SK-N-MC (cell line): ENCODE measurements at regions not wholly inside any gene's neighbourhood (a gene's known extent, or its start where the extent isn't known, plus 50 kb on each side); places are given as distances from the start of the nearest gene placed in this dataset.
"Not testable (repeated sequence)": the region's sequence is repeated elsewhere in the genome, so short reads cannot be mapped to it uniquely, and the experiment has no call there.

Source experiments
- EZH2 ChIP-seq: fragments of 200-600 bp; sonication (generic); IDR thresholded peaks from one replicate; pipeline ENCODE4 v1.6.1; 2017; ENCODE audit warnings: antibody characterized with exemption
- FOXP2 ChIP-seq: optimal IDR thresholded peaks from 2 replicates; pipeline ENCODE3; 2011; ENCODE audit warnings: mild to moderate bottlenecking, moderate library complexity; ENCODE audit not compliant: insufficient read depth; ENCODE audit errors: extremely low read length, control extremely low read depth
- POLR2AphosphoS5 ChIP-seq: IDR thresholded peaks from 2 replicates; pipeline ENCODE4 v1.6.1; 2012; ENCODE audit warnings: mild to moderate bottlenecking, low read depth, low read length, borderline replicate concordance

- TF ChIP-seq POLR2AphosphoS5, EZH2, FOXP2: not testable (repeated sequence)
These were observed 74.5 kb upstream of the TPP2 start for GRCh38 chr13:102522251-102522650.
